ENCODE measurements at regions not wholly inside any gene's neighbourhood (a gene's known extent, or its start where the extent isn't known, plus 50 kb on each side); places are given as distances from the start of the nearest gene placed in this dataset.

DNA sequence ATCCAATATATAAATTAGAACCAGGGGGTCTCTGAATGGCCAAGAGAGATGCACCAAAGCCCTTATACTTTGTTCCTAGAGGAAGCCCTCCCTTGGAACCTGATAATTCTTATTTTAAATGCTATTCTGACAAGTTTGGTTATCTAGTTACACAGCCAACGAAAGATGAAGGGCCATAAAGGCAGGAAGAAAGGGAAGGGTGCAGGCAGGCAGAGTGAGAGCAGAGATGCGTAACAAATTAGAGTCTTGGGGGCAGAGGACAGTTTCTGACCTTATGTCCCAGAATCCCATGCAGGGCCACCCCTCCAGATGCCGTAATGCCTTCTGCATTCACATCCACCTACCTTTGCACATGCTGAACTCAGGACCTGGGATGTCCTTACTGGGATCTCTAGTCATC, 344.6 kb upstream of the ARID1B start:
- no peak overlapping the region for H3K4me3 ChIP-seq (ENCODE audit: low read depth, low read length)
- no peak overlapping the region for H2AFZ ChIP-seq
- H3K9me3 ChIP-seq (ENCODE audit: control insufficient read depth, low read length) = no peaks in the 10 kb centered on the region
- H3K27ac ChIP-seq = no peak overlapping the region
- H3K9ac ChIP-seq = no peak overlapping the region
- TF ChIP-seq CTCF (IDR thresholded peaks at IDR 0.05) = no peak
- no peaks in the 10 kb centered on the region for H3K36me3 ChIP-seq (ENCODE audit: control insufficient read depth, insufficient read depth, low read length)
- no peak overlapping the region for H3K4me2 ChIP-seq (ENCODE audit: low read length)
- no peaks in the 10 kb centered on the region for H3K79me2 ChIP-seq
- H3K27me3 ChIP-seq (ENCODE audit: control insufficient read depth, insufficient read depth, low read length) = no peaks in the 10 kb centered on the region
- H3K4me1 ChIP-seq = no peaks in the 10 kb centered on the region

DNA sequence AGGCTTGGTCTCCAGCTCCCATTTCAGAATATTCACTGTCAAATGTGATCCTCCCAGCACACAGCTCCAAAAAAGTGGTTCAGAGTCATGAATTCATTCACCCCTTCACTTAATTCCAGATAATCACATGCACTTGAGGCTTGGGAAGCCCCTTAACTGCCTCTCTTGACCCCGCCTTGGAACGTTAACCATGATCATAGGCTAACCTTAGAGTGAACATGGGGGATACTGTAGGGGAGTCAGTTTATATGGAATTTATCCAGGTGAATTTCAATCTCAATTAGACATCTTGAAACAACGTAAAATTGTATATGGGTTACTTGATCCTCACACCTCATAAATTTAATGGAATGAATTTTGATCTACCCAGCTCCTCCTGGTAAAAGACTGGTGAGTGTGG, 346.8 kb upstream of the ARID1B start:
- no peak for TF ChIP-seq CTCF (IDR thresholded peaks at IDR 0.05)
- Histone ChIP-seq H3K36me3 (ENCODE audit: control insufficient read depth, insufficient read depth, low read length) (no peaks in the 10 kb centered on the region), H3K4me2 (ENCODE audit: low read length) (no peak overlapping the region)

DNA sequence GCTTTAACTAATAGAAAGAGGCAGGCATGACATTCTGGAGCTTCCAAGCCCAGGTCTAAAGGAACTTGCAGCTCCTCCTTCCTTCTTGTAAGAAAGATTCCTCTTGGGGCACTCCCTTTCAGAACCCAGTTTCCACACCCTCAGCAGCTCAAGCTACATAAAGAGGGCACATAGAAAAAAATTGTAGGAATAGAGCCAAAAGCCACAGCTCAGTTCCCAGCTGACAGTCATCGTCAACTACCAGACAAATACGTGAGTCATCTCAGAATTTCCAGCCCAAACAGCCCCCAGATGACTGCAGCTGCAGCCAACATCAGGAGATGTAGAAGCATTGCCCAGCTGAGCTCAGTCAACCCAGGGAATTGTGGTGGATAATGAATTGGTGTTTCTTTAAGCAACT, 349.8 kb upstream of the ARID1B start:
- H3K27ac ChIP-seq = no peak overlapping the region
- H3K9ac ChIP-seq = no peak overlapping the region
- TF ChIP-seq CTCF (IDR thresholded peaks at IDR 0.05) = no peak
- no peak overlapping the region for H3K4me3 ChIP-seq (ENCODE audit: low read depth, low read length)
- no peaks in the 10 kb centered on the region for H3K27me3 ChIP-seq (ENCODE audit: control insufficient read depth, insufficient read depth, low read length)
- no peak overlapping the region for H2AFZ ChIP-seq
- no peaks in the 10 kb centered on the region for H3K9me3 ChIP-seq (ENCODE audit: control insufficient read depth, low read length)
- no peak overlapping the region for H3K4me2 ChIP-seq (ENCODE audit: low read length)
- no peaks in the 10 kb centered on the region for H3K36me3 ChIP-seq (ENCODE audit: control insufficient read depth, insufficient read depth, low read length)
- no peaks in the 10 kb centered on the region for H3K79me2 ChIP-seq
- H3K4me1 ChIP-seq = no peaks in the 10 kb centered on the region

More for the DNA sequence above, 346.8 kb upstream of the ARID1B start:
- no peaks in the 10 kb centered on the region for H3K27me3 ChIP-seq (ENCODE audit: control insufficient read depth, insufficient read depth, low read length)
- H3K4me1 ChIP-seq = no peaks in the 10 kb centered on the region
- H3K4me3 ChIP-seq (ENCODE audit: low read depth, low read length) = no peak overlapping the region
- H3K9ac ChIP-seq = no peak overlapping the region
- H2AFZ ChIP-seq = no peak overlapping the region
- H3K27ac ChIP-seq = no peak overlapping the region
- H3K79me2 ChIP-seq = no peaks in the 10 kb centered on the region
- H3K9me3 ChIP-seq (ENCODE audit: control insufficient read depth, low read length) = no peaks in the 10 kb centered on the region

DNA sequence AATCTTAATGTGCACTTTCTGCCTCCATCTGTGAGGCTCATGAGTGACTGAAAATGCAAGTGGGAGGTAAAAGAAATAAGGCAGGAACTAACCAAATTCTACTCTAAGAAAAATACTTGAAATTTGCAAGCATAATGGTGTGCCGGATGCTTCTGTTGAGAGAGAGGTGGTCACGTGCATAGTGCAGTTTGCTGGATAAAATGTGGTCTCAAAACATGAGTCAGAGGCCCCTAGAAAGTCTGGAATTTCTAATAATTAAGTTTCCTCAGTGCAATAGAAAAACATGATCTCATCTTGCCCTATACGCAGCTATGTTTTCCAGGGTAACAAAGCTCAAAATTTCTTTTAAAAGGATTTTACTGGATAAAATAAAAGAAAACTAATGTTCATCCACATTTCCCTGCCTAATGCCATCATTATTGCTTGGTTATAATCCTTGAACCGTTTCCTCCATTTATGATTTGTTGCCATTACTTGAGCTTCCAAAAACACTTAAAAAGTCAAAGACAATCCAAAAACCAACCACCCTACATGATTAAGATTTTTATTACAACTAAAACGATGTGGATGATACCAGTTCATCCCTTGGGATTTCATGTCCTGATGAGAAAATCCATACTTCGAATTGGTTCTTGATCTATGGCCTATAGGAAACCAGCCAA, 351.7 kb upstream of the ARID1B start:
- no peak overlapping the region for H3K4me3 ChIP-seq (ENCODE audit: low read depth, low read length)
- H3K9ac ChIP-seq = no peak overlapping the region
- no peak overlapping the region for H3K27ac ChIP-seq
- no peaks in the 10 kb centered on the region for H3K9me3 ChIP-seq (ENCODE audit: control insufficient read depth, low read length)
- no peaks in the 10 kb centered on the region for H3K4me1 ChIP-seq
- no peak overlapping the region for H3K4me2 ChIP-seq (ENCODE audit: low read length)
- TF ChIP-seq CTCF (IDR thresholded peaks at IDR 0.05) = no peak
- no peaks in the 10 kb centered on the region for H3K36me3 ChIP-seq (ENCODE audit: control insufficient read depth, insufficient read depth, low read length)
- no peaks in the 10 kb centered on the region for H3K79me2 ChIP-seq
- H2AFZ ChIP-seq = no peak overlapping the region
- H3K27me3 ChIP-seq (ENCODE audit: control insufficient read depth, insufficient read depth, low read length) = no peaks in the 10 kb centered on the region

- no peaks in the 10 kb centered on the region for H3K27me3 ChIP-seq (ENCODE audit: control insufficient read depth, insufficient read depth, low read length)
- H3K9ac ChIP-seq = no peak overlapping the region
- H2AFZ ChIP-seq = no peak overlapping the region
- H3K79me2 ChIP-seq = no peaks in the 10 kb centered on the region
- H3K4me2 ChIP-seq (ENCODE audit: low read length) = no peak overlapping the region
- TF ChIP-seq CTCF (IDR thresholded peaks at IDR 0.05) = no peak
- no peaks in the 10 kb centered on the region for H3K9me3 ChIP-seq (ENCODE audit: control insufficient read depth, low read length)
- no peak overlapping the region for H3K4me3 ChIP-seq (ENCODE audit: low read depth, low read length)
- no peaks in the 10 kb centered on the region for H3K36me3 ChIP-seq (ENCODE audit: control insufficient read depth, insufficient read depth, low read length)
- H3K27ac ChIP-seq = no peak overlapping the region
- H3K4me1 ChIP-seq = no peaks in the 10 kb centered on the region
Measured at GRCh38 chr6:156423829-156424228, 353.3 kb upstream of the ARID1B start.
